ENCODE measurements at regions not wholly inside any gene's neighbourhood (a gene's known extent, or its start where the extent isn't known, plus 50 kb on each side); places are given as distances from the start of the nearest gene placed in this dataset.

DNA sequence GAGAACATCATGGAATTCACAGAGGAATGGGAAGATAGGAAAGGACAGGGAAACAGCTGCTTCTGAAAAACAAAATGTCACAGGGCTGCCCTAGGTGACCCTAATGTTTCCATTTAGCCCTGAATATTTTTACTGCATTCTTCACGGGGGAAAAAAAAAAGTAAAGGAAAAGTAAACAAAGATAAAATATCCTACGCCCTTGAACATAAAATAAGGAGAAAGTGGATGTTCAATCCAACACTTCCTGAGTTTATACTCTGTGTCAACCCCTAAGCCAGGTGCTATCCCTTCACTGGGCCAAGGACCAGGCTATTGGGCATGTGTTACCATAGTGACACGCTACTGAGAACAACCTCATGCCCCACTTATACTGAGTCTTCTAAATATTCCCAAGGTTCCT is 84.7 kb downstream of the FAM76B start:
- TF ChIP-seq, protein P1, sequence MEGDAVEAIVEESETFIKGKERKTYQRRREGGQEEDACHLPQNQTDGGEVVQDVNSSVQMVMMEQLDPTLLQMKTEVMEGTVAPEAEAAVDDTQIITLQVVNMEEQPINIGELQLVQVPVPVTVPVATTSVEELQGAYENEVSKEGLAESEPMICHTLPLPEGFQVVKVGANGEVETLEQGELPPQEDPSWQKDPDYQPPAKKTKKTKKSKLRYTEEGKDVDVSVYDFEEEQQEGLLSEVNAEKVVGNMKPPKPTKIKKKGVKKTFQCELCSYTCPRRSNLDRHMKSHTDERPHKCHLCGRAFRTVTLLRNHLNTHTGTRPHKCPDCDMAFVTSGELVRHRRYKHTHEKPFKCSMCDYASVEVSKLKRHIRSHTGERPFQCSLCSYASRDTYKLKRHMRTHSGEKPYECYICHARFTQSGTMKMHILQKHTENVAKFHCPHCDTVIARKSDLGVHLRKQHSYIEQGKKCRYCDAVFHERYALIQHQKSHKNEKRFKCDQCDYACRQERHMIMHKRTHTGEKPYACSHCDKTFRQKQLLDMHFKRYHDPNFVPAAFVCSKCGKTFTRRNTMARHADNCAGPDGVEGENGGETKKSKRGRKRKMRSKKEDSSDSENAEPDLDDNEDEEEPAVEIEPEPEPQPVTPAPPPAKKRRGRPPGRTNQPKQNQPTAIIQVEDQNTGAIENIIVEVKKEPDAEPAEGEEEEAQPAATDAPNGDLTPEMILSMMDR (conservative IDR thresholded peaks at IDR 0.05), result no peak
- no peak for TF ChIP-seq ZFX (IDR thresholded peaks at IDR 0.05)

Measured in C4-2B (cell line).